ENCODE measurements at regions not wholly inside any gene's neighbourhood (a gene's known extent, or its start where the extent isn't known, plus 50 kb on each side); places are given as distances from the start of the nearest gene placed in this dataset.

DNA sequence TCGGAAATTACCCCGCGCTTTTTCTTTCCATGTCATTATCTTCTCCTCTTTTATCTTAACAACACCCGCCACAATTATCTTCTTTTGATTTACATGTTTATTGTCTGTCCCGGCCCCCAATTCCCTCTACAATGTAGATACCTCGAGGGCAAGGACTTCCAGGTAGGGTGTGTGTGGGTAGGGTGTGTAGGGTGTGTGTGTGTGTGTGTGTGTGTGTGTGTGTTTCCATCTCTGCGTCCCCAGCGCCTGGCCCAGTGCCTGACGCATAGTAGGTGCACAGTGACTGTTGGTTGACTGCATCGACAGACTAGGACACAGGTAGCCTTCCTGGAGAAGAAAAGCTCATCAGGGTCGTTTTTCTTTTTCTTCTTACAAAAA is 103.1 kb downstream of the UCHL1 start:
- no peak for DNase-seq (ENCODE audit: low spot score)

GRCh38 chr4:41360214-41360920 is 103.6 kb downstream of the UCHL1 start:
- no peak for DNase-seq (ENCODE audit: low spot score)

DNA sequence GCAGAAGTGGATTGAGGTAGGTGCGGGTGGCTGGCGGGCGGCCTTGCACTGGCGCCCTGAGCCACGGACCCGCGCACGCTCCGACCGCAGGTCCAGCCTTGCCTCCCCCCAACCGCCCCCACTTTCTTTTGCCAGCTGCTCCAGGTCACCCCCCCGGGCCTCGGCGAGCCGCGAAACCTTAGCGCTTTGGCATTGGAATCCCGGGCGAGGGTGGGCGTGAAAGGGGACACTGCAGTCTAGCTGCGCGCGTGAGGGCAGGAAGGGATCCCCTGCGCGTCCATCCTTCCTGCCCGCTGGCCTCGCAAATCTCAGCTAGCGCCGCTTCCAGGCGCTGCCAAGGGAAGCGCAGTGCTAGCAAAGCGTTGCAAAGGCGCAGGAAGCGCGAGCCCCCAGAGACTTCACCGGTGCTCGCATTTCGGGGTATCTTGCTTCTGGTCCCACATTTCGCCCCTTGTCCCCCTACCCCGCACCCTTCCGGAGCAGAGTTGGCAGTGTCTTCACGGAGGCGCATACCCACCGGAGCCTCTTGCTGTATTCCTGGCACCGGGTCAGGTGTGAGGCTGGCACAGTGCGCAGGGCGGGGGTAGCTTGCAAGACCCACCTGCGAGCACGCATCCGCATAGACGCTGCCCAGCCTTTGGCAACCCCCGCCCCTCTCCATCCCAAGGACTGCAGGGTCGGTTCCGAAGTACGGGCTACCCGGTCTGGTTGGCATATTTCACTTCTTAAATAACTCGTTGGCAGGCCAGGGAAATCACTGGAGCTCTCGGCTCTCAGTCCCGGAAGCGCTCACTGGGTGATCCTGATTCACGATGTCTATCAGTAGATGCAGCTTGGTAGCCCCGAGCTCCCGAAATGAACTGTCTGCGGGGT is 104.4 kb downstream of the UCHL1 start:
- no peak for DNase-seq (ENCODE audit: low spot score)

- no peak for DNase-seq (ENCODE audit: low spot score)
Measured at GRCh38 chr4:41361794-41362526, 105.2 kb downstream of the UCHL1 start.

GRCh38 chr4:41362621-41363383 is 106.1 kb downstream of the UCHL1 start:
- DNase-seq (ENCODE audit: low spot score), result no peak

- DNase-seq (ENCODE audit: low spot score), result no peak
Measured at GRCh38 chr4:41363384-41363981, 106.8 kb downstream of the UCHL1 start.

DNA sequence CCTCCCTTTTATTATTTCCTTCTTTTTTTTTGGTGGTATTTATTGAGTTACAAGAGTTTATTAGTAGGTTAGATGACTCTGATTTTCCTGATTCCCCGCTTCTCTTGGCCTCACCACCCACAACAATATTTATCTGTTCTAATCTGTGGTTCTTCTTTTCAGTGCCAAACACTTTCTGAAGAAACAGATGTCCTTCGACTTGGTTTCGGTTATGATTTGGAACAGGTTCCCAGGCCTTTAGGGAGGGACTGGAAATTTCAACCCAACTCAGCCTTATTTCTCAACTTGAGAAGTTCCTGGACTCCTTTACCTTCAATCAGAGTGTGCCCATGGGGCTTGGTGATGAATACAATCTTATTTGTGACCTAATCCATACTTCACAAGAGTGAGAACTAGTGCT is 108.1 kb downstream of the UCHL1 start:
- DNase-seq (ENCODE audit: low spot score), result no peak

DNA sequence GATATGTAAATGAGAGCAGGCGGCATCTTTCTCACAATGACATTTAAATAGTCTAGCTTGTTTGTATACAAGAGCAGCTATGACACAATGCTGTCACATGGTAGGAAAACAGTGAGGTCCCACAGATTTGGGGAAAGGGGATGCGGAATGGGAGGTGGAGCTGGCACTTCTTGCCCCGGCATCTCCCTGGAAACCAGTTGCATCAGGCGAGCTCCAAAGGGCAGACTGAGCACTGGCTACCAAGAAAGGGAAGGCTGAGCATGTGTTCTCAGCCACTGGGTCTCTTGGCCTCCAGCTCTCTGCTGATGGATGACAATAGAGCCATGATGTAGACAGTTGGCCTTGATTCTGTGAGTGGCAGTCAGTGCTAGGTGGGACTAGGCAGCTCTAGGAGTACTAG is 109.0 kb downstream of the UCHL1 start:
- DNase-seq (ENCODE audit: low spot score), result no peak

DNA sequence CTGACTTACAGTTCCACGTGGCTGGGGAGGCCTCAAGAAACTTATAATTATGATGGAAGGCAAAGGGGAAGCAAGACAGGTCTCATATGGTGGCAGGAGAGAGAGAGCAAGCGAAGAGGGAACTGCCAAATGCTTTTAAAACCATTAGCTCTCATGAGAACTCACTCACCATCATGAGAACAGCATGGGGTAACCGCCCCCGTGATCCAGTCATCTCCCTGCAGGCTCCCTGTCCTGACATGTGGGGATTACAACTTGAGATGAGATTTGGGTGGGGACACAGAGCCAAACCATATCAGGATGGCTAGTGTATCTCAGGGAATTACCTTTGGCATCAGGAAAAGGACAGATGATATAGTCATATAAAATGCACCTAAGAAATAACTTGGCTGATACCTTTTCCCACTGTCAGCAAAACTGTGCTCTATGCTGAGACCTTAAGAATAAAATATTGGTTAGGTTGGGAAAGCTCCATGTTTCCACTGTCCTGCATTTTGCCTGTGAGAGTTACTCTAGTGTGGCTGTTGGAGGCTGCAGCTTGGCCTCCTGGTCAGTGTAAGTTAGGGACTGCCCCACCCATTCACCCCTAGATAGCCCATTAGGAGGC is 110.3 kb downstream of the UCHL1 start:
- no peak for DNase-seq (ENCODE audit: low spot score)

DNA sequence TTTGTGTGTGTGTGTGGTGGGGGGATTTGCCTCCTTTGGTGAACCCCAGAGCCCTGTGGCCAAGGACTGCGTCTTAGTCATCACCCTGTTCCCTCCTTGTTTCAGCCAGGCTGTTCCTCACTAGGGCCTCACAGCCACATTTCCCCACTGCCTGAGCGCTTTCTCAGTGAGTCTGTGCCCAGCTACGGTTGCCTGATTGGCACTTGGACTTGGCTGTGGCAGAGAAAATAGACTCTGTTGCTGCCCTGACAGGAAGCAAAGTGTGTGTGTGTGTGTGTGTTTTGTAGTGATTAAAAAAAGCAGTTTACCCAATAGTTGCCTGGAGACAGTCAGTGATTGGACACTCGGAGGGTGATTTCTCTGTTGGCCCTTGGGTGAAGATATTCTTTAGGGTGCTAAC is 113.0 kb downstream of the UCHL1 start:
- no peak for DNase-seq (ENCODE audit: low spot score)

DNA sequence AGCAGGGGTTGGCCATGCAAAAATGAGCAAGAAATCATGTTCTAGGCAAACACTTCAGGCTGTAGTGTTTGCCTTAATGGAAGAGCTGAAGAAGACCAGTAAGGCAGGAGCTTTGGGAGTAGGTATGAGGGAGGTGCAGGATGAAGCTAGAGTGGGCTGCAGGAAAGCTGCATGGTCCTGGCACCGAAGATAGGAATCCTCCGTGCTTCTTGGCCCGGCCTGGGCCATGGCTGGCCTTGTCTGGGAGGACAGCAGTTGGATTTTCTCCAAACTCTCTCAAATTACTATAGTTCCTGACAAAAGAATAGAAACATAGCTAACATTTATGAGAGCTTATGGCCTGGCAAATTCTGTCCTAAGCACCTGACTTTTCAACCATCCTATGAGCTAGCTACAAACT is 116.5 kb downstream of the UCHL1 start:
- DNase-seq (ENCODE audit: low spot score), result no peak

DNA sequence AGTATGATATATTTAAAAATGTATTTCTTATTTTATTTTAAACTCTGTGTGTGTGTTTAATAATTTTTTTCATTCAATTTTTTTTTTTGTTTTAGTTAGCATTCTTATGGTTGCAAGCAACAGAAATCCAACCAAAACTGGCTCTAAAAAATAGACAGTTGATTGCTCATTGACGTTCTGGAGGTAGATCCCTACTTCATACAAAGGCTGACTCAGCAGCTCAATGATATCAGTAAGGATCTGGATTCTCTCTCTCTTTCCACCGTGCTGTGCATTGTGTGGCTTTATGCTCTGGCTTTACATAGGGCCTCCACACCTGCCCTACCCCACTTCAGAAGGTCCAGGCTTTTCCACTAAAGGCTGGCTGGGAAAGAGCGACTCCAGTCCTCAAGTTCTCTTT is 117.8 kb downstream of the UCHL1 start:
- no peak for DNase-seq (ENCODE audit: low spot score)

GRCh38 chr4:41375561-41375960 is 118.8 kb downstream of the UCHL1 start:
- no peak for DNase-seq (ENCODE audit: low spot score)

DNA sequence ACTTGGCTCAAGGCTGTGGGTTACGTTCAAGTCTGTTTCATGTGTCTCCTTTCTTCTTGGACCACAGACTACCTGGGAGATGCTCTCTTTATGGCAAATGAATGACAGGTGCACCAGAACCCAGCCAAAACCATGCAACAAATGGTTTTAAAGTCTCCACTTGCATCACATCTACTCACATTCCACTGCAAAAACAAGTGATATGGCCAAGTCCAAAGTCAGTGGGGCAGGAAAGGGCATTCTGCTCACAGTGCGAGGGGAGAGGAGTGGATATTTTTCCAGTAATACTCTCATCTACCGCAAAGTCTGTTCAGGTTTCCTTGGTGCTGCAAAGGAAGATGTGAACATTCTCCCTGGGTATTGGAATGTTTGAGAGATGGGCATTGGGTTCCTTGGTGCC is 120.5 kb downstream of the UCHL1 start:
- no peak for DNase-seq (ENCODE audit: low spot score)

DNA sequence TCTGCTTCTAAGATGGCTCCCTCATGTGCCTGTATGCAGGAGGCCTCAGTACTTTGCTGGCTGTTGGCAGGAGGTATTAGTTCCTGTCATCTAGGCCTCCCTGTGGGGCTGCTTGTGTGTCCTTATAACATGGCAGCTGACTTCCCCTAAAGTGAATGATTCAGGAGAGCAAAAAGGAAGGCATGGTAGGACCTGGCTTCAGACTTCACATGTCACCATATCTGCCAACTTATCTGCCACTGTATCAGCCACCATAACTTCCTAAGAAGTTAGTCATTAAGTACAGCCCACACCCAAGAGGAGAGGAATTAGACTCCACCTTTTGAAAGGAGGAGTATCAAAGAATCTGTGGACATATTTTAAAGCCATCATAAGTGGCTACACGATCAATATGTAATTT is 122.5 kb downstream of the UCHL1 start:
- DNase-seq (ENCODE audit: low spot score), result no peak

GRCh38 chr4:41380511-41381157 is 123.9 kb downstream of the UCHL1 start:
- no peak for DNase-seq (ENCODE audit: low spot score)

DNA sequence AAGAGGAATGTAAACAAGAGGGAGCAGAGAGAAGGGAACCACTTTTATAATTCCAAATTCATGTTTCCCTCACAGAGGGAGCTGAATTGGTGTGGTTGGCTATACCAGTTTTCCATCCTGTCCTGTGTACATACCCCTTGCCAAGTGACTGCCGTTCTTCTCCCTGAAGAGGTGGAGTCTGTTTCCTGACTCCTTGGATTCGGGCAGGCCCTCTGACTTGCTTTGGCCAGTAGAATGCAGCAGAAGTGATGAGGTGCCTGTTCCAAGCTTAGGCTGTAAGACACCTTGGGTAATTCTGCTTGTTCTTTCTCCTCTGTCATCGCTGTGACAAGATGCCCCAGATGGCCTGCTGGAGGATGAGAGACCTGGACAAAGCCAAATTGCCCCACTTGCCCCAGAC is 124.7 kb downstream of the UCHL1 start:
- no peak for DNase-seq (ENCODE audit: low spot score)

DNA sequence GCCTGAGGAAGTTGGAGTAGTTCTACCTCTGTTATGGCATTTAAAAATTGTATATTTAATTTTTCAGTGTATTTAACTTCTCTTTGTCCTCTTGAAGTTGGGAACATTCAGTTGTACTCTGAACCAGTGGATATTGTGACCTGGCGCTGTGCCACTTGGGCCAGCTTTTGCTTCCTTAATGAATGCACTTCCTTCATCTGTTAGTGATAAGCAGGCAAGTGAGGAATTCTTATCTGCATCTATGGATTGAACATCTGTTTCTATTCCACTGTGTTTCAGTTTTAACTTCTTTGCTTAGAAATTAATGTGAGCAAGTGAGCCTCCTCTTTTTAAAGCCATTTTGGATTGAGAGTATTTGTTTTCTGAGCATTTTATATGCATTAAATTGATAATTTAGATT is 128.3 kb downstream of the UCHL1 start:
- DNase-seq (ENCODE audit: low spot score), result no peak

DNA sequence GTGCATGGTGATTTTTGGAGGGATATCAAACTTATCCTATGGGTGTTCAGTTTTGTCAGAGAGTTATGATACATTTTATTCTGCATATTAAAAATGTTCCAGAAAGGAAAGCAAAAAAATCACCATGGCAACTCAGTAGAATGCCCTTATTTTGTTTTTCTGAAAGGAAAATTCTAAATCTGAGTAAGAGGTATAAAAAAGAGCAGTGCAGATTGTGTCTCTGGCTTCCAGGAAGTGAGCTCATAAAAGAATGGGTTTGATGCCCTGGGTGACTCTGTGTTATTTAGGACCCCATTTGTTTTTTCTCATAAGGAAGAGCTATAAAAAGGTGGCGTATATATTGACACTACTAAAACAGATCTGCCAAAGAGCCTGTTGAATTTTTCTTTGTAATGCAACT is 128.8 kb downstream of the UCHL1 start:
- DNase-seq (ENCODE audit: low spot score), result no peak

DNA sequence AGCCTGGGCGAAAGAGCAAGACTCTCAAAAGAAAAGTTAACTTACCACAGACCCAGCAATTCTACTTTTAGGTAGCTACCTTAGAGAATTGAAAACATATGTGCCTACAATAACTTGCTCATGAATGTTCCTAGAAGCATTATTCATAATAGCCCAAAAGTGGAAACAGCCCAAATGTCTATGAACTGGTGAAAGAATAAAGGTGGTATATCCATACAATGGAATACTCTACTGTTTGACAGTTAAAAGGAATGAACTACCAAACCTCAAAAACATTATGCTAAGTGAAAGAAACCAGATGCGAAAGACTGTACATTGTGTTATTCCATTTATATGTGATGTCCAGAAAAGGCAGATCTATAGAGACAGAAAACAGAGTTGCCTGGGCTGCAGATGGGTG is 131.4 kb downstream of the UCHL1 start:
- no peak for DNase-seq (ENCODE audit: low spot score)

DNA sequence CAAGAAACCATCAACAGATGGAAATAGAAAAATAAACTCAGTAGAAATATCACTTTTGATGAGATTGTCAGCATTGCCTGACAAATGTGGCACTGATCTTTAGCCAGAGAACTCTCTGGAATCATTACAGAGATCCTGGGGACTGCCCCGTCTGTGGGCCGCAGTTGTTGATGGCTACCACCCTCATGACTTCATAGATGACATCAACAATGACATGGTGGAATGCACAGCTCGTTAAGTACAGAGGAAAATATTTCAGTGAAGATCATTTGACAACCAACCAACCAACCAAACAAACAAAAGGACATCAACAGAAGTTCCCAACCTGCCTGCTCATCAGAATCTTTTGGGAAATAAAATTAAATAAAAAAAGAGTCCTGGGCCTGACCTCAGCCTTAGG is 132.6 kb downstream of the UCHL1 start:
- no peak for DNase-seq (ENCODE audit: low spot score)
